Activated CD8-positive, alpha-beta memory T cell treated with anti-CD3 and anti-CD28 coated beads, Interleukin-2, amount 50 U/mL, for 24 hours (primary cell): ENCODE measurements at regions not wholly inside any gene's neighbourhood (a gene's known extent, or its start where the extent isn't known, plus 50 kb on each side); places are given as distances from the start of the nearest gene placed in this dataset.
"Not testable (repeated sequence)": the region's sequence is repeated elsewhere in the genome, so short reads cannot be mapped to it uniquely, and the experiment has no call there.

Experiments used
- DNase-seq: peaks from one replicate; pipeline ENCODE4 v3.0.0-alpha.2; 2020; ENCODE audit errors: extremely low read depth

- no peak for DNase-seq
Measured at GRCh38 chr6:3900744-3901336, 51.7 kb downstream of the FAM50B start.

- DNase-seq, result no peak
Measured at GRCh38 chr6:3902871-3903648, 53.9 kb downstream of the FAM50B start.

- no peak for DNase-seq
Measured at GRCh38 chr6:3904518-3904917, 55.3 kb downstream of the FAM50B start.

GRCh38 chr6:3905945-3906845 is 57.0 kb downstream of the FAM50B start:
- DNase-seq, result no peak

GRCh38 chr6:3906846-3907151 is 57.6 kb downstream of the FAM50B start:
- DNase-seq, result no peak

- DNase-seq, result no peak
Measured at GRCh38 chr6:3908223-3908622, 59.0 kb downstream of the FAM50B start.

GRCh38 chr6:3908961-3909360 is 59.8 kb downstream of the FAM50B start:
- no peak for DNase-seq

- no peak for DNase-seq
Measured at GRCh38 chr6:3910106-3910663, 61.0 kb downstream of the FAM50B start.

GRCh38 chr6:3911130-3911529 is 62.0 kb downstream of the FAM50B start:
- DNase-seq, result no peak

- DNase-seq, result no peak
Measured at GRCh38 chr6:3911614-3912336, 62.6 kb downstream of the FAM50B start.

GRCh38 chr6:3912361-3913076 is 63.3 kb downstream of the FAM50B start:
- DNase-seq, result no peak

GRCh38 chr6:3913077-3913957 is 64.1 kb downstream of the FAM50B start:
- DNase-seq, result no peak

- no peak for DNase-seq
Measured at GRCh38 chr6:3913958-3914337, 64.8 kb downstream of the FAM50B start.

GRCh38 chr6:3915076-3915791 is 66.1 kb downstream of the FAM50B start:
- DNase-seq, result no peak

- DNase-seq, result no peak
Measured at GRCh38 chr6:3916211-3916610, 67.0 kb downstream of the FAM50B start.

GRCh38 chr6:3916749-3917148 is 67.6 kb downstream of the FAM50B start:
- DNase-seq, result not testable (repeated sequence)

GRCh38 chr6:3918469-3918868 is 69.3 kb downstream of the FAM50B start:
- no peak for DNase-seq

- DNase-seq, result no peak
Measured at GRCh38 chr6:3919130-3919628, 70.0 kb downstream of the FAM50B start.

- DNase-seq, result no peak
Measured at GRCh38 chr6:3919849-3920248, 70.7 kb downstream of the FAM50B start.
